HG02840 (cell line): ENCODE measurements at regions not wholly inside any gene's neighbourhood (a gene's known extent, or its start where the extent isn't known, plus 50 kb on each side); places are given as distances from the start of the nearest gene placed in this dataset.

Source experiments
- ATAC-seq: cut with Tn5 transposase; IDR thresholded peaks from one replicate; pipeline ENCODE4 v1.9.1; 2021; ENCODE audit warnings: mild to moderate bottlenecking, moderate library complexity, moderate number of reproducible peaks; ENCODE audit not compliant: unreplicated experiment, low FRiP score

GRCh38 chr1:192943108-192943507 is 116.1 kb downstream of the UCHL5 start:
- ATAC-seq = no peak

DNA sequence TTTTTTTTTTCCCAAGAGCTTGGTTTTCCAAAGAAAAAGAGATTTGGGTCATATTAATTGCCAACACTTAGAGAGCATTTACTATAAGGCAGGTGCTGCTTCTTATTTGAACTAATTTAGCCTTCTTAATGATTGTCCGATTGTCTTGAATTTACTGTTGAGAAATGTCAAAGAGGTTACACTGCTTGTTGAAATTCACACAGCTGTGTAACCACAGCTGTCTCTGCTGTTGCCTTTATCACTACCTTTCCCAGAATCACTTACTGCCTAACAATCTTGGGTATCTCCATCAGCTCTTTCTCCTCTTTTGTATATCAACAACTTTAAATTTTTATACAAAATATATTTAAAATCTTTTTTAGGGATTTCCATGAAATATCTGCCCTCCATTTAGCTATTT is 115.6 kb downstream of the UCHL5 start:
- ATAC-seq = no peak

- ATAC-seq = no peak
Observed at GRCh38 chr1:192945390-192946130, 113.6 kb downstream of the UCHL5 start.

- no peak for ATAC-seq
Observed at GRCh38 chr1:192949783-192950182, 109.4 kb downstream of the UCHL5 start.

DNA sequence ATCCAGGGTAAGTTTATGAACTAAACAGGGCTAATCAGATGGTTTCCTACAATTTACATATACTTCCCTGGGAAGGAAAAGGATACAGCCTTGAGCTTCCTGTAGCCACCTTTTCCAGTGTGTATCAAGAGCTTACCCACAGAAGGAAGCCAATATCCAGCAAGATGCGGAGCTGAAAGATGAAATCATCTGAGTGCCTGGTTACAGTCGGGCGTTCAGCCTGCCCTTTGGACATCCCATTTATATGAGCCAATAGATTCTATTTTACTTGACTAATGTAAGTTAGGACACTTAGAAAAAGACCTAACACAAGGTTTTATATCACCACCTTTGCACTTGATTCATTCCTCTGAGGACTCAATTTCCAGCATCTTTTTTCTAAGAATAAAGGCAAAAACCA is 108.2 kb downstream of the UCHL5 start:
- no peak for ATAC-seq

- peak; percentile 86 for ATAC-seq
Observed at GRCh38 chr1:192951691-192952460, 107.3 kb downstream of the UCHL5 start.

DNA sequence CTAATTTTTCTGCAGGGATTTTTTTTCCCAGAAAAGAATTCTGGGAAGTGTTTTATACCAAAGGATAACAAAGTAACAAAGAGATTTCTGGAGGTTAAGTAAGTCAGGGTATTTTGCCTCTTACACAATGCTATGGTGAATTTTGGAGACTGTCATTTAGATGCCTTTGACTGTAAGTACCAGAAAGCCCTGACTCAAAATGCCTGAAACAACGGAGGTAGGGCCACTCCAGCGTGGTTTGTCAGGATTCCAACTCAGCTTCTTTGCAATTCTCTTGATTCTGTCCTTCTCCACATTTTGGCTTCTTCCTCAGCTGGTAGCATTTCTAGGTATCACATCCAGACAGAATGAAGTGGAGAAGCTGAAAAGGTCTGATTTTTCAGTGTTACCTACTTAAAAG is 106.5 kb downstream of the UCHL5 start:
- ATAC-seq = no peak

DNA sequence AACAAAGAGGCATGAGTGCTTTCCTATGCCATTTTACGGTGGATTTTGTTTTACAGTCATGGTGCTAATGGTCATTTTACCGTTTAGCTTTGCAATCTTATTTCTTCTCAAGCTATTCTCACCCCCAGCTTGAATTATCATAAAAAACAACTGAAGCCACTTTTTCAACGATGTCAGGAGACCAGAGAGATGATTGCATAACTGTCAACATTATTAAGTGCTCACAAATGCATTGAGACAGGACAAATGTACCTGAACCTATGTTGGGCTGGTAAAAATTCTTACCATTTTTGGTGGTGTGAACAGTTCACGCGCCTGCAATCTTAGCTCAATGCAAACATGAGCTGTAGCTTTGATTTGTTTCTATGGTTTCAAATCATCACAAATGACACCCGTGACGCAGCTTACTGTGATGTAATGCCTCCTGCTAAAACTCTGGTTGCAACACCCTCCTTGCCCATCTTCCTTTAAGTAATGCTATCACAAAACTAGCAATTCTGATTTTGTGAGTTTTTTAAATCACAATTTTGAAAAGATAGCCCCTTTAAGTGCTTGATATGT is 104.4 kb downstream of the UCHL5 start:
- no peak for ATAC-seq

DNA sequence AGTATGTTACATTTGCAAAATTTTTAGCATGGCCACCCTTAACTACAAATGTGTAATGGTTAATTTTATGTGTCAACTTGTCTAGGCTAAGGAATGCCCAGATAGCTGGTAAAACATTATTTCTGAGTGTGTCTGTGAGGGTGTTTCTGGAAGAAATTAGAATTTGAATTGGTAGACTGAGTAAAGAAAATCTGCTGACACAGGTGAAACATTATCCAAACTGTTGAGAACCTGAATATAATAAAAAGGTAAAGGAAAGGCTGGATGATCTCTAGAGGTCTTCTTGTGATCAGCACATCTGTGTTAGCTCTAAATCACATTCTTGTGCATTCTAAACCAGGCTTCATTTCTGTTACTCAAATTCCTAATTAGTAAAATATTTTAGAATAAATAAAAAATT is 100.8 kb downstream of the UCHL5 start:
- no peak for ATAC-seq

GRCh38 chr1:192958871-192959270 is 100.3 kb downstream of the UCHL5 start:
- no peak for ATAC-seq

DNA sequence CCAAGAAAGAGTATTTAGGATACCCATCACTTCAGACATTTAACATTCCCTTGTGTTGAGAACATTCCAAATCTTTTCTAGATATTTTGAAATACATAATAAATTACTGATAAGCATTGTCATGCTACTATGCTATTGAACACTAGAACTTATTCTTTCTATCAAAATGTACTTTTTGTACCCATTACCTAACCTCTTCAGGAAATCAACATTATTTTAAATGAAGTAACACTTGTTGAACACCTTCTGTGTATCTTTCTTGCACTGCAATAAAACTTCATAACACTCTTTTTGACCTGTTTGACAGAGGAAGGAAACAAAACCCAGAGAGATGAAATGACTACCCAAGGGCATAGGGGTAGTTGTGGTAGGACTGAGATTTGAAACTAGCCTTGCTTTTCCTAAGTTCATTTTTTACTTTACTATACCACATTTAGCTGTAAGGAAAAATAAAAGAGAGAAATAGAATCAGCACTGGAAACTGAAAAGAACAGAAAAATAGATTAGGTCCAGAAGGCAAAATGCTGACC is 99.4 kb downstream of the UCHL5 start:
- ATAC-seq = no peak
